ENCODE measurements at regions not wholly inside any gene's neighbourhood (a gene's known extent, or its start where the extent isn't known, plus 50 kb on each side); places are given as distances from the start of the nearest gene placed in this dataset.

DNA sequence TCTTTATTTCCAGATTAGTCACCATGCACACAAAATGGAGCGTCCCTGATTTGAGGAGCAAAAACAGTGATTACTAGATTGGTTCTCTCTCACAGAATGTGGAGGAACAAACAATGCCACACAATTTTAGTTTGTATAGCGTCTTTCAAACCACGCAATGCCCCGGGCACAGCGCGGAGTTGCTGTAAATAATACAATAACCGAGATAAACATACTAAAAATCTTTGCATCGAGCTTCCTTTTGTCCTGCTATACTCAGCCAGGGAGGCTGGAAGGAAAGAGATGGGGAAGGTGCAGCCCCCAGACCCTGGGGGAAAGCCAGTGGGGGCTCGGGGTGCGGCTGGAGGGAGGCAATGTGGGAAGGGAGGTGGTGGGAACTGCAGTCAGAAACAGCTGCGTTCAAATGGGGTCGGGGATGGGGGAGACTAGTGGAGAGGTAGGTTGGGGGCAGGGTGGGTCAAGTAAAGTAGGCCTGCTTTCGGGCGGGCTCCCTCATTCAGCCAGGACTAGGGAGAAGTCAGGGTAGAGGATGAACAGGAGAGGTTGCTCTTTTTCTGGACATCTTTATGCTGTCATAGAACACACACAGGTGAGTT is 366.3 kb downstream of the RPS6KC1 start:
- H3K27me3 Mint-ChIP-seq (ENCODE audit: low read depth in 3 of 3), result peaks cover 3 to 5% (median 4%) of the 10 kb centered on the region in 3 donors
- H3K9me3 Mint-ChIP-seq, result peaks cover 0 to 5% (median 0%) of the 10 kb centered on the region in 7 donors
- intact Hi-C loops (cut with micrococcal nuclease), result no loop called here
- Histone ChIP-seq H3K4me3 (replicated peaks in 1 of 3; ENCODE audit: low read depth in 2 of 3, low read length in 3 of 3) (no peak overlapping the region), H3K4me2 (replicated peaks; ENCODE audit: extremely low read depth, low read length, poor library complexity, severe bottlenecking) (no peak overlapping the region), H3K9me3 (replicated peaks in 1 of 2; ENCODE audit: control insufficient read depth in 1 of 2, insufficient read depth in 1 of 2, low read length in 2 of 2) (no peaks in the 10 kb centered on the region), H2AFZ (ENCODE audit: insufficient read depth, low read depth, low read length, poor library complexity, severe bottlenecking) (no peak overlapping the region), H4K20me1 (ENCODE audit: insufficient read depth, low read length) (no peaks in the 10 kb centered on the region), H3K9ac (ENCODE audit: insufficient read depth, low read length, poor library complexity, severe bottlenecking) (no peak overlapping the region), H3K36me3 (replicated peaks in 1 of 2; ENCODE audit: control insufficient read depth in 1 of 2, insufficient read depth in 2 of 2, low read length in 2 of 2) (no peaks in the 10 kb centered on the region), H3K79me2 (ENCODE audit: insufficient read depth, low read length) (no peaks in the 10 kb centered on the region), H3K27ac (ENCODE audit: low read depth in 1 of 2, low read length in 2 of 2) (no peak overlapping the region), H3K4me1 (ENCODE audit: control insufficient read depth in 1 of 2, insufficient read depth in 2 of 2, low read length in 2 of 2) (no peaks in the 10 kb centered on the region), H3K27me3 (ENCODE audit: control insufficient read depth in 2 of 2, insufficient read depth in 2 of 2, low read length in 2 of 2) (no peaks in the 10 kb centered on the region)
- no peaks in the 10 kb centered on the region for H3K36me3 Mint-ChIP-seq
- WGBS (ENCODE audit: insufficient coverage), result 91% methylated on average over 11 of the region's 14 CpGs
- no peak for DNase-seq
- peak overlapping the region in 1 of 2 donors; percentile 35 for H3K4me3 Mint-ChIP-seq
- H3K27ac Mint-ChIP-seq, result no peak overlapping the region
- TF ChIP-seq CTCF (IDR thresholded peaks at IDR 0.05), result no peak
- H3K4me1 Mint-ChIP-seq, result no peaks in the 10 kb centered on the region

DNA sequence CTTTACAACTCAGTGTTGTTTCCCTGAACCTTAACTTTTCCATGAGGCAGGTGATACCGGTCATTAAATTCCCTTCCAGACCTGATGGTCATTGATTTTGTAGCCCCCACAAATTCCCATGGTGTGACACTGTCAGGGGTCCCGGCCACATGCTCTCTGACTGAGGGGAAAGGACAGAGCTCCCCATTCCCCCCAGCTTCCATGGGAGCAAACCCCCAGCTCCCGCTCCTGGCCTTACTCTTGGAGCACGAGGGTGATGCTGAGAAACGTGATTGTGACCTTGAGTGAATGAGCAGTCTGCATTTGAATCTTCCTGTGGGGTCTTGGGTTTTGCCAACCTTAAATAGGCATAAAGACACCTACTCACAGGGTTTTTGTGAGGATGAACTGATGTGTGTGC is 366.8 kb downstream of the RPS6KC1 start:
- no peak overlapping the region for H2AFZ ChIP-seq (ENCODE audit: insufficient read depth, low read depth, low read length, poor library complexity, severe bottlenecking)
- Mint-ChIP-seq H3K4me3 (no peak overlapping the region), H3K36me3 (no peaks in the 10 kb centered on the region), H3K27ac (no peak overlapping the region), H3K9me3 (peaks cover 0 to 5% (median 0%) of the 10 kb centered on the region in 7 donors), H3K27me3 (ENCODE audit: low read depth in 3 of 3) (peaks cover 0 to 5% (median 3%) of the 10 kb centered on the region in 3 donors), H3K4me1 (no peaks in the 10 kb centered on the region)
- no peak for DNase-seq
- TF ChIP-seq CTCF (IDR thresholded peaks at IDR 0.05), result no peak
- H4K20me1 ChIP-seq (ENCODE audit: insufficient read depth, low read length), result no peaks in the 10 kb centered on the region
- no peaks in the 10 kb centered on the region for H3K4me1 ChIP-seq (ENCODE audit: control insufficient read depth in 1 of 2, insufficient read depth in 2 of 2, low read length in 2 of 2)
- H3K4me3 ChIP-seq (replicated peaks in 1 of 3; ENCODE audit: low read depth in 2 of 3, low read length in 3 of 3), result no peak overlapping the region
- WGBS (ENCODE audit: insufficient coverage), result 89% methylated on average over 5 of the region's 5 CpGs
- intact Hi-C loops (cut with micrococcal nuclease), result no loop called here
- H3K9me3 ChIP-seq (replicated peaks in 1 of 2; ENCODE audit: control insufficient read depth in 1 of 2, insufficient read depth in 1 of 2, low read length in 2 of 2), result no peaks in the 10 kb centered on the region
- no peaks in the 10 kb centered on the region for H3K27me3 ChIP-seq (ENCODE audit: control insufficient read depth in 2 of 2, insufficient read depth in 2 of 2, low read length in 2 of 2)
- no peak overlapping the region for H3K4me2 ChIP-seq (replicated peaks; ENCODE audit: extremely low read depth, low read length, poor library complexity, severe bottlenecking)
- H3K36me3 ChIP-seq (replicated peaks in 1 of 2; ENCODE audit: control insufficient read depth in 1 of 2, insufficient read depth in 2 of 2, low read length in 2 of 2), result no peaks in the 10 kb centered on the region
- H3K79me2 ChIP-seq (ENCODE audit: insufficient read depth, low read length), result no peaks in the 10 kb centered on the region
- no peak overlapping the region for H3K27ac ChIP-seq (ENCODE audit: low read depth in 1 of 2, low read length in 2 of 2)
- H3K9ac ChIP-seq (ENCODE audit: insufficient read depth, low read length, poor library complexity, severe bottlenecking), result no peak overlapping the region
